GM21619 (cell line): ENCODE measurements at regions not wholly inside any gene's neighbourhood (a gene's known extent, or its start where the extent isn't known, plus 50 kb on each side); places are given as distances from the start of the nearest gene placed in this dataset.
A peak's percentile ranks its signal among the peaks of the same experiment; 100 is the strongest.

Experiments used
- ATAC-seq: cut with Tn5 transposase; IDR thresholded peaks from one replicate; pipeline ENCODE4 v1.9.1; 2021; ENCODE audit not compliant: unreplicated experiment

DNA sequence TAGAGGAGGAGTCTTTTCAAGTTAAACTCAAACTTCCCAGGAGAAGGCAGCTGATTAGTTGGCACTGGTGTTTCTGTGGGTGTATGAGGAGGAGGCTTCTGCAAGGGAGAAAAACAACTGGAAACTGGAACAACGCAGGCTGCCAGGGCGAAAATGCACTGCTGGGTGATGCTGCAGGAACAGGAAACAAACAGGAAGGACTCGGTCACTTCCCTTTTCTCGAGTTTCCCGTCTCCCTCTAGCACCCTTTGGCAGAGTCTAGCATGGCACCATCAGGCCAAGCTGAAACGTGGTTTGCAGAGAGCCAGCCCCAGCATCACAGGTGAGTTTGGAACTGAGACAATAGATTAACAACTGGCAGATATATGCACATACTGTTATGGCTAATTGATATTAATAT lies 77.5 kb upstream of the CAST start:
- no peak for ATAC-seq

DNA sequence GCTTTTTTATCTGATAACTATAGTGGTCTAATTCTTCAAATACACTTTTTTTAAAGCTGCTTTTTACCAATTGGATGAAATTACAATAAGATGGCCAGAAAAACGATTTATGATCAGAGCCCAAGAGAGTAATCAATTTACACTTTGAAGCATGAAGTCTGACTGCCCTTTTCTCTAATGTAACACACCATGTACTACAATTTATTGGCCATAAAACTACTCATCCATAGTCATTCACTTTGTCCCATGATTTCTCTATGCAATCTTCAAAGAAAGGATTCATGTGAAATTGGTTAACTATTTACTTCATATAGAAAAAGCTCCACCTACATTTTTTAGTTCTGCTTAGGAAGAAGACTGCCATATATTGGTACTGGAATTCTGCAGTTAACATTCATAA lies 73.6 kb upstream of the CAST start:
- no peak for ATAC-seq

DNA sequence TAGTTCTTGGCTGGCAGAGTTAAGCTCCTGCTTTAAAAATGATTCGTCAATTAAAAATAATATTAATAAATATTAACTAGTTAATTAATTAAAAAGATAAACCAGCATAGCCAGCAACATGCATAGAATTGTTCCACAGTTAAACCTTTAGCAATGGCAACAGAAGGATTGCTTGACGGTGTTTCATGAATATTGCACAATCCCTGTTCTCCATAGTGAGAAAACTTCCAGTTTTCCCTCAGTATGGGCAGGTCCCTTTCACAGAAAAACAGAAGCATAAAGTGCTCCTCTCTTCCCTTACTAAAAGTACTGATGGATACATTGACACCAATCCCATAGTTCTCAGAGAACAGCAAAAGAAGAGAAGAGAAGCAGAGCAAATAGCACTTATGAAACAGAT lies 71.4 kb upstream of the CAST start:
- no peak for ATAC-seq

DNA sequence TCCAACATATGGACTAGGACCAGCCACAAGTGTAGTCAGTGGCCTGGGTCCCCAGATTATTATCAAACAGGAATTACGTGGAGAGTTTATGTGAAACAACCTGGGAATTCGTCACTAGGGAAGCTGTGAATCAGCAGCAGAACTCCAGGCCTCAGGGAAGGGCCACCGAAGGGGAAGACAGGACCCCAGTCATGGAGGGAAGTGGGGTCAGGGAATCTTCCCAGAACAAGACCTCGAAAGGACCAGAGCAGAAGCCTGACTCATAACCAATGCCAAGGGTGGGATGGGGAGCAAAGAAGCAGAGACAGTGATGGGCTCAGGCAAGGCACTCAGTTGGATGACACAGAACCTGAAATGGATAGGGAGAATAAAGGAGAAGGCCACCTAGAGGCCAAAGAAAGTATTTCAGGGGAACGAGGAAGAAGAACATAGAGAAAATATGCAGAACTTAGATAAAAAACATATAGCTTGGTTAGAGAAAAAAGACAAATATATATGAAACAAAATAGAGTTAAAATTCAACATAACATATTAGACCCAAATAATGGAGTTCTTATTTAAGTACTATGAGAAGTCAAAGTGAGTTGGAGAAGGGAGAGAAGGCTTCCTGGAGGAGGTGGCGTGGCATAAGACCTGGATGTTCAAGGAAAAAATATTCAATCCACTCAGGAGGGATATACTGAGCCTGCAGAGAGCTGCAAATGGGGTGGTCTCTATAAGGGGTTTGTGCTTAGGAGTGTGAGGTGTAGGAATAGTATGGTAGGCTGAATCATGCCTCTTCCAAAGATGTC lies 66.7 kb upstream of the CAST start:
- no peak for ATAC-seq

DNA sequence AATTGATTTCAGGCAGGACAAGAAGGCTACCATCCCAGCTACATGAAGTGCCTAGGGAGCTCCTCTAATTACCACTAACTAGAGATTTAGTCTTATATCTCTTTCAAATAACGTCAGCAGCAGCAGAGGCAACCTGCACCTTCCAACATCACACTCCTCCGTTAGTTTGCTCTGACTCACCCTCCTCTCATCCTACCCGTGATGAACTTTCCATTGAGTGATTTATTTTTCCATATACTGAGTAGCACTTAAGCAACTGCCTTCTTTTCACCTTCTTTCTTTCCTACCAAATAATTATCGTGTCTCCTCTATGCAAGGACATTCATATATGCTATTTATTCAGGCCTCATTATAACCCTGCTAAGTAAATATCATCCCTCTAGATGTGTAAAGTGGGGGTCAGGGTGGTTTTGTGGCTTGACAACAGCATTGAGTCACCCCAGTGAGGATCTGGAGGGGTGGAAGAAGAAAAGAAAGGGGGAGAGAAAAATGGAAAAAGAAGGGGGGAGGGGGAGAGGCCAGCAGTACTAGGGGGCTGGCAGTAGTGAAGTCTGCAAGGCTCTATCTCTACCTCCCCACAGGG lies 64.6 kb upstream of the CAST start:
- no peak for ATAC-seq

DNA sequence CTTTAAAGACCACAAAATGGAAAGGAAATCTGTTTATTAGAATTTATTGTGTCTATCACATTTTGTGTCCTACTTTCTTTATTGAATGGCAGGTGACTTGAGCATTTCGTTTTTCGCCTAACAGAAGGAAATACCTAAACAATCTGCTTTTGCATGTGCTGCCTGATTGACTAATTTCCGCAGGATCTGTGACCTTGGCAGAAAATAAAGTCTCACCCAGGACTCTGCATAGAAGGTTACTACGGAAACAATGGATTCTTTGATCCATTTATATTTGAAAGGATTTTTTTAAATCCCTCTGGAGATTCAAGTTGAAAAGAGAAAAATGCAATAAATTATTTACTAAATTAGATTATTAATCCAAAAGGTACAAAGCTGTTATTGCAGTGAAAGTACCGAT lies 61.0 kb upstream of the CAST start:
- no peak for ATAC-seq

DNA sequence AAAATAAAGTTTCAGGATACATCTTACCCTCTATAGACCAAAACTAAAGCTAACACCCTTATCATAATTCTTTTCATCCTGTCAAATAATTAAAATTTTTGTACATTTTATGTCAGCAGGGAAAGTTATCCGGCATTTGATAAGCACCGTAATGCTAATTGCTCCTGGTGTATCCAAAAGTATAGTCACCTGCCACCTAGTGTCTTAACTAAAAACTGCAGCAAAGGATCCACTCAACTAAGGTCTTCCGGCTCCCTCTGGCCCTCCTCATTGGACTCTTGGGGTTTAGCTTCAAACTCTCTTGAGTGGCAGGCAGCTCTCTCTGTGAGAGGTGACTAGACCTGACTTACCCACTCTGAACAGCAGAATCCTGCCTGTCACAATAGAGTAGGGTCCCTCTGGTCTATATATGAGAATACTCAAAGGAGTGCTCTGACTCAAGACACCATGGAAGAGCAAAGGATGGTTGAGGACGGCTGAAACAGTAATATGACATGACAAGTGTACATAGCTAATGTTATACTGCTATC lies 60.4 kb upstream of the CAST start:
- ATAC-seq = peak; percentile 92

DNA sequence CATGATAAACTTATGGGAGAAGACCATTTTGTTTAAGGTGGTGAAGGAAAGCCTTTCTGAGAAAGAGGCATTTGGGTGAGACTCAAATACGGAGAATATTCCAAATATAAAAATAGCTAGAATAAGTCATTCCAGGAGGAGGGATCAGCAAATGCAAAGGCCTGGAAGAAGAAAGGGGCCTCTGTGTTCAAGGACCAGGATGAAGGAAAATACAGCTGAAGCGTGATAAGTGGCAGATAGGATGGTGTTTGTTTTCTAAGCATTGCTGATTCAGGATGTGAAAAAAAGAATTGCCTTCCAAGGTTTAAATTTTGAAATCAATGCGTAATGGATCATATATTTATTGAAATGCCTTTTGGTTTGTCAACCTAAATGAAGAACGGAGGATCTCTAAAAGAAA lies 59.4 kb upstream of the CAST start:
- ATAC-seq = no peak

DNA sequence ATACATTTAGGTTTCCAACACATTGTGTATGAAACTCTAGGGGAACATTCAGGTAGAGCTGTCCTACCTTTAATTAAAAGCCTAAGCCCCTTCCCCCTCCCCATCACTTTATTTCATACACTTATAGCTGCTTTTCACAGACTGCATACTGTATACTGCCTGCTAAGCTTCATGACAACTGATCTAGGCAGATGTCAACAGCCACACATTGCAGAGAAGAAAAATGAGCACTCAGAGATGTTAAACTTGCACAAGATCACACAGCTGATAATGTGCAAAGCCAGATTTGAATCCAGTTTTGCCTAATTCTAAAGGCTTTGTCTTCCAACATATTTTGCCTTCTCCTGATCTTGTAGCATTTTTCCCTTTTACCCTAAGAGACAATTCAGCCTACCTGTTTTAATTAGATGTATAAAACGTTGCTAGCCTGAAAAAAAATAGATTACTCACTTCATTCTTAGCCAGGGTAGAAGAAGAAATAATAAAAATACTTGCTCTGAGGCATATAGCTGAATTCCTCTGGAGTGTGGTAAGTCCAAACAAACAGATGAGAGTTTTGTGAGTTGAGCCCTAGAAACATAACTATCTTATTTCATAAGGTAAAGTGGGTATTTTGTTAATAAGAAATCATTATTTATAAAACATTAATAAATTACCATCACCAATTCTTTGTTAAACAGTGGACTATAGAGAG lies 56.9 kb upstream of the CAST start:
- ATAC-seq = no peak

DNA sequence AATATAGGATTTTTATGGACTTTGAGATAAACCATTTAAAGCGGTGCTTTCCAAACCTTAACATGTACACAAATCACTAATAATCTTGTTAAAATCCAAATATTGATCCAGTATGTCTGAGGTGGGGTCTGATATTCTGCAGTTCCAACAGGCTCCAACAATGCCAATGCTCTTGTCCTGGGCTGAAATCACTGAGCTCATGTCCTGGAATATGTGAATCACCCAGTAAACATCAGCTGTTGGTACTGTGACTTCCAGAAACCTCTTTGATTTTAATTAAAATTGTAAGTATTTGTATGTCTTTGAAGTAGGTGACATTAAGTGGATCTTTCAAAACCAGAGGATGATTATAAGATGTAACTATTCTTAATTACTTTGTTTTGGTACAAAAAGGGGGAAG lies 52.8 kb upstream of the CAST start:
- ATAC-seq = no peak

DNA sequence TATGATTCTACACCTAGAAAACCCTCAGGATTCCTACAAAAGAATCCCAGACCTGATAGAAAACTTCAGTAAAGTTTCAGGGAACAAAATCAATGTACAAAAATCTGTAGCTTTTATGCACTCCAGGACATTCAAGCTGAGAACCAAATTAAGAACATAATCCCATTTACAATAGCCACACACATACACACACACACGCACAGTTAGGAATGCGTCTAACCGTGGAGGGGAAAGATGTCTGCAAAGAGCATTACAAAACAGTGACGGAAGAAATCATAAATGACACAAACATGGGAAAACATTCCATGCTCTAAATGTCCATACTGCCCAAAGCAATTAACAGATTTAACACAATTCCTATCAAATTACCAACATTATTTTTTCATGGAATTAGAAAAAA lies 51.4 kb upstream of the CAST start:
- no peak for ATAC-seq

DNA sequence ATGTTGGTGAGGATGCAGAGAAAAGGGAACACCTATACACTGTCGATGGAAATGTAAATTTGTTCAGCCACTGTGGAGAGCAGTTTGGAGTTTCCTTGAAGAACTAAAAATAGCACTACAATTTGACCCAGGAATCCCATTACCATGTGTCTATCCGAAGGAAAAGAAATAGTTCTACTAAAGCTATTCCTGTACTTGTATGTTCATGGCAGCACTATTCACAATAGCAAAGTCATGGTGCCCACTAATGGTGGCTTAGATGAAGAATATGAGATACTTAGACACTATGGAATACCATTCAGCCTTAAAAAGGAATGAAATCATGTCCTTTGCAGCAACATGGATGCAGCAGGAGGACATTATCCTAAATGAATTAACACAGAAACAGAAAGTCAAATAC lies 50.2 kb upstream of the CAST start:
- no peak for ATAC-seq
